ENCODE measurements at regions not wholly inside any gene's neighbourhood (a gene's known extent, or its start where the extent isn't known, plus 50 kb on each side); places are given as distances from the start of the nearest gene placed in this dataset.
A peak's percentile ranks its signal among the peaks of the same experiment; 100 is the strongest.

GRCh38 chr10:3887885-3888476 is 103.0 kb upstream of the KLF6 start:
- BruUV-seq (replicated peaks): no TSS peak
- Histone ChIP-seq H3K27me3 (ENCODE audit: low read length) (no peaks in the 10 kb centered on the region), H3K9me2 (replicated peaks; ENCODE audit: low read length) (no peaks in the 10 kb centered on the region), H3K36me3 (ENCODE audit: low read depth, low read length) (no peaks in the 10 kb centered on the region), H2AFZ (ENCODE audit: low read length) (0 out of 2 replicates have a peak overlapping the region, but pooled peaks have one; percentile 1), H3F3A (ENCODE audit: low read length, unreplicated experiment) (no peaks in the 10 kb centered on the region), H3K4me3 (ENCODE audit: low read length) (no peak overlapping the region), H3K4me2 (ENCODE audit: low read length) (peak overlapping the region; percentile 63), H3K9ac (ENCODE audit: low read length) (peak overlapping the region; percentile 64), H3K4me1 (ENCODE audit: insufficient read depth, low read length) (peaks cover 27% of the 10 kb centered on the region), H3K27ac (ENCODE audit: low read length) (peak overlapping the region; percentile 90), H3K79me2 (ENCODE audit: low read length) (no peaks in the 10 kb centered on the region), H3K9me3 (ENCODE audit: low read length) (no peaks in the 10 kb centered on the region), H4K20me1 (ENCODE audit: low read length) (no peaks in the 10 kb centered on the region)
- ChIA-PET CTCF (interaction anchor here (0.7 kb wide), 1 partner anchor 651 kb away, joined by 3 read pairs; no protein-coding TSS in a partner anchor), POLR2A (ENCODE audit: unreplicated experiment) (no interaction called here)
- no peak for TF ChIP-seq EZH2phosphoT487 (IDR thresholded peaks at IDR 0.05; ENCODE audit: borderline replicate concordance, low read length)
- TF ChIP-seq, protein P1, sequence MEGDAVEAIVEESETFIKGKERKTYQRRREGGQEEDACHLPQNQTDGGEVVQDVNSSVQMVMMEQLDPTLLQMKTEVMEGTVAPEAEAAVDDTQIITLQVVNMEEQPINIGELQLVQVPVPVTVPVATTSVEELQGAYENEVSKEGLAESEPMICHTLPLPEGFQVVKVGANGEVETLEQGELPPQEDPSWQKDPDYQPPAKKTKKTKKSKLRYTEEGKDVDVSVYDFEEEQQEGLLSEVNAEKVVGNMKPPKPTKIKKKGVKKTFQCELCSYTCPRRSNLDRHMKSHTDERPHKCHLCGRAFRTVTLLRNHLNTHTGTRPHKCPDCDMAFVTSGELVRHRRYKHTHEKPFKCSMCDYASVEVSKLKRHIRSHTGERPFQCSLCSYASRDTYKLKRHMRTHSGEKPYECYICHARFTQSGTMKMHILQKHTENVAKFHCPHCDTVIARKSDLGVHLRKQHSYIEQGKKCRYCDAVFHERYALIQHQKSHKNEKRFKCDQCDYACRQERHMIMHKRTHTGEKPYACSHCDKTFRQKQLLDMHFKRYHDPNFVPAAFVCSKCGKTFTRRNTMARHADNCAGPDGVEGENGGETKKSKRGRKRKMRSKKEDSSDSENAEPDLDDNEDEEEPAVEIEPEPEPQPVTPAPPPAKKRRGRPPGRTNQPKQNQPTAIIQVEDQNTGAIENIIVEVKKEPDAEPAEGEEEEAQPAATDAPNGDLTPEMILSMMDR (conservative IDR thresholded peaks at IDR 0.05; ENCODE audit: low read depth, low read length): no peak
- no peak for TF ChIP-seq EZH2 (IDR thresholded peaks at IDR 0.05; ENCODE audit: low read length, unreplicated experiment)
- intact Hi-C loops (cut with micrococcal nuclease): no loop called here
- DNase-seq (peak; percentile 64), ATAC-seq (peak; percentile 66)

- TSS peak; percentile 67 for BruUV-seq (replicated peaks)
- Histone ChIP-seq H3K4me3 (ENCODE audit: low read length) (no peak overlapping the region), H3K79me2 (ENCODE audit: low read length) (no peaks in the 10 kb centered on the region), H3F3A (ENCODE audit: low read length, unreplicated experiment) (no peaks in the 10 kb centered on the region), H3K9me3 (ENCODE audit: low read length) (no peaks in the 10 kb centered on the region), H3K27me3 (ENCODE audit: low read length) (no peaks in the 10 kb centered on the region), H3K4me1 (ENCODE audit: insufficient read depth, low read length) (peaks cover 27% of the 10 kb centered on the region), H4K20me1 (ENCODE audit: low read length) (no peaks in the 10 kb centered on the region), H3K9me2 (replicated peaks; ENCODE audit: low read length) (no peaks in the 10 kb centered on the region), H3K4me2 (ENCODE audit: low read length) (peak overlapping the region; percentile 63; the same call in 1 of the 2 replicates), H3K9ac (ENCODE audit: low read length) (peak overlapping the region; percentile 64), H3K27ac (ENCODE audit: low read length) (peak overlapping the region; percentile 90), H3K36me3 (ENCODE audit: low read depth, low read length) (no peaks in the 10 kb centered on the region), H2AFZ (ENCODE audit: low read length) (0 out of 2 replicates have a peak overlapping the region, but pooled peaks have one; percentile 1)
- POLR2A ChIA-PET (ENCODE audit: unreplicated experiment): no interaction called here
- ATAC-seq (no peak), DNase-seq (no peak)
- TF ChIP-seq EZH2phosphoT487 (IDR thresholded peaks at IDR 0.05; ENCODE audit: borderline replicate concordance, low read length) (no peak), EZH2 (IDR thresholded peaks at IDR 0.05; ENCODE audit: low read length, unreplicated experiment) (no peak)
- TF ChIP-seq, protein P1 (conservative IDR thresholded peaks at IDR 0.05; ENCODE audit: low read depth, low read length): no peak
- CTCF ChIA-PET: interaction anchor here (0.7 kb wide), 1 partner anchor 651 kb away, joined by 3 read pairs; no protein-coding TSS in a partner anchor
- intact Hi-C loops (cut with micrococcal nuclease): no loop called here
Observed at GRCh38 chr10:3887404-3887803, 102.4 kb upstream of the KLF6 start.

DNA sequence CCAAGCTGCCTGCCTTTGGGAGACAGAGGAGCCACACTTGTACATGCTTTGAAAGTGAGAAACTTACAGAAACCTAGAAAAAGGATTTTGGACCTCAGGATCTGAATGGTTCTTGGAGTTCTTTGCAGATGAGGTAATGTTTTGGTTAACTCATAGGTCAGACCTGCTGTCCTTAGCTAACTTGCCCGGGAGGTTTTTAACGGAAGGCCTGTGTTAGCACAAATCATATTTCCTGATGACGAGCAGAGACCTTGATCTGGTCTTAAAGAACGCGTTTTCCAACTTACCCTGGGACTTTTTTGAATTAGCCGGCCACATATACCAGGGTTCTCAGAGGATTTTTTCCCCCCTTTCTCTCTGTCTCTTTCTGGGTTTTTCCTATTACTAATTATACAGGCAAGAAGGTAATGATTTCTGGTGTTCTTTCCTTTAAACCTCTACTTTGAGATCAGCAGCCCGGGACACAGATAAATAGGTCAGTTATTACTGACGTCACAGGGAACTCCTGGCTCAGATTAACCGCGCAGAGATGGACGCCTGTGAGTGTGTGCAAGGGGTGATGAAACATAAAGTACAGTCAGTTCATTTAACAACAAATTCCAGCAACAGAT is 101.7 kb upstream of the KLF6 start:
- H3K9me2 ChIP-seq (replicated peaks; ENCODE audit: low read length): no peaks in the 10 kb centered on the region
- H3K4me3 ChIP-seq (ENCODE audit: low read length): no peak overlapping the region
- H3K36me3 ChIP-seq (ENCODE audit: low read depth, low read length): no peaks in the 10 kb centered on the region
- ATAC-seq (peak; percentile 60), DNase-seq (peak; percentile 51)
- H2AFZ ChIP-seq (ENCODE audit: low read length): 0 out of 2 replicates have a peak overlapping the region, but pooled peaks have one; percentile 28
- H3K27ac ChIP-seq (ENCODE audit: low read length): peak overlapping the region; percentile 90
- peak overlapping the region; percentile 52 for H3K4me2 ChIP-seq (ENCODE audit: low read length)
- no peaks in the 10 kb centered on the region for H3K9me3 ChIP-seq (ENCODE audit: low read length)
- ChIA-PET POLR2A (ENCODE audit: unreplicated experiment) (no interaction called here), CTCF (no interaction called here)
- H3K79me2 ChIP-seq (ENCODE audit: low read length): no peaks in the 10 kb centered on the region
- intact Hi-C loops (cut with micrococcal nuclease): no loop called here
- no peaks in the 10 kb centered on the region for H4K20me1 ChIP-seq (ENCODE audit: low read length)
- TSS peak; percentile 96 for BruUV-seq (replicated peaks)
- H3K27me3 ChIP-seq (ENCODE audit: low read length): no peaks in the 10 kb centered on the region
- H3F3A ChIP-seq (ENCODE audit: low read length, unreplicated experiment): no peaks in the 10 kb centered on the region
- H3K4me1 ChIP-seq (ENCODE audit: insufficient read depth, low read length): peaks cover 27% of the 10 kb centered on the region
- TF ChIP-seq EZH2phosphoT487 (IDR thresholded peaks at IDR 0.05; ENCODE audit: borderline replicate concordance, low read length) (no peak), EZH2 (IDR thresholded peaks at IDR 0.05; ENCODE audit: low read length, unreplicated experiment) (no peak)
- H3K9ac ChIP-seq (ENCODE audit: low read length): peak overlapping the region; percentile 64

Data from PC-3 (cell line).